Hepatocyte (in vitro differentiated cells): ENCODE measurements at regions not wholly inside any gene's neighbourhood (a gene's known extent, or its start where the extent isn't known, plus 50 kb on each side); places are given as distances from the start of the nearest gene placed in this dataset.

Experiments
- DNase-seq: peaks from one replicate; pipeline ENCODE4 v3.0.0-alpha.2; 2016; ENCODE audit warnings: low spot score
- H2AFZ ChIP-seq: fragments of 200-600 bp; sonication (generic); 2 replicates; pipeline ENCODE4 v1.6.0; 2016; ENCODE audit warnings: antibody characterized with exemption, mild to moderate bottlenecking
- H3K27ac ChIP-seq: fragments of 200-600 bp; sonication (generic); 2 replicates; pipeline ENCODE4 v1.5.1; 2016; ENCODE audit warnings: mild to moderate bottlenecking
- H3K27me3 ChIP-seq: fragments of 200-600 bp; sonication (generic); 2 replicates; pipeline ENCODE4 v1.6.1; 2016
- H3K36me3 ChIP-seq: fragments of 200-600 bp; sonication (generic); replicated peaks from 2 replicates; pipeline ENCODE4 v1.5.1; 2016; ENCODE audit warnings: low read depth; ENCODE audit not compliant: insufficient read depth
- H3K4me1 ChIP-seq: fragments of 200-600 bp; sonication (generic); 2 replicates; pipeline ENCODE4 v1.5.1; 2016; ENCODE audit warnings: mild to moderate bottlenecking, moderate library complexity; ENCODE audit not compliant: insufficient read depth
- H3K4me2 ChIP-seq: fragments of 200-600 bp; sonication (generic); 2 replicates; pipeline ENCODE4 v1.6.0; 2016
- H3K4me3 ChIP-seq: fragments of 200-600 bp; sonication (generic); 2 replicates; pipeline ENCODE4 v1.5.1; 2016; ENCODE audit warnings: mild to moderate bottlenecking
- H3K79me2 ChIP-seq: fragments of 200-600 bp; sonication (generic); 2 replicates; pipeline ENCODE4 v1.6.0; 2017; ENCODE audit warnings: mild to moderate bottlenecking
- H3K9me2 ChIP-seq: fragments of 200-600 bp; sonication (generic); replicated peaks from 2 replicates; pipeline ENCODE4 v1.6.0; 2017; ENCODE audit warnings: mild to moderate bottlenecking; ENCODE audit not compliant: insufficient read depth
- H3K9me3 ChIP-seq: fragments of 200-600 bp; sonication (generic); 2 replicates; pipeline ENCODE4 v1.5.1; 2016; ENCODE audit warnings: low read depth, mild to moderate bottlenecking
- H4K20me1 ChIP-seq: fragments of 200-600 bp; sonication (generic); 2 replicates; pipeline ENCODE4 v1.6.0; 2016; ENCODE audit warnings: mild to moderate bottlenecking; ENCODE audit not compliant: insufficient read depth, poor library complexity, severe bottlenecking
- CTCF ChIP-seq: fragments of 200-600 bp; sonication (generic); IDR thresholded peaks from 2 replicates; pipeline ENCODE4 v1.5.1; 2016; ENCODE audit warnings: antibody characterized with exemption, mild to moderate bottlenecking; ENCODE audit not compliant: poor library complexity
- EZH2 ChIP-seq: fragments of 200-600 bp; sonication (generic); IDR thresholded peaks from 2 replicates; pipeline ENCODE4 v1.6.1; 2016; ENCODE audit warnings: antibody characterized with exemption, mild to moderate bottlenecking, borderline replicate concordance
- EZH2phosphoT487 ChIP-seq: fragments of 200-600 bp; sonication (generic); IDR thresholded peaks from one replicate; pipeline ENCODE4 v1.6.1; 2018; ENCODE audit warnings: antibody characterized with exemption, mild to moderate bottlenecking, low read depth, moderate library complexity; ENCODE audit not compliant: unreplicated experiment, severe bottlenecking
- WGBS: methylation state at CpG from one replicate; pipeline ENCODE4 v1.1.6; 2016; ENCODE audit warnings: low lambda C conversion rate; ENCODE audit errors: missing lambda C conversion rate; 5-methylcytosine and 5-hydroxymethylcytosine counted together

GRCh38 chr2:180125245-180125962 lies 118.3 kb upstream of the CWC22 start:
- WGBS = 31% methylated on average over 13 of the region's 13 CpGs
- H3K4me1 ChIP-seq = no peaks in the 10 kb centered on the region
- no peaks in the 10 kb centered on the region for H3K36me3 ChIP-seq
- H4K20me1 ChIP-seq = no peaks in the 10 kb centered on the region
- no peak overlapping the region for H2AFZ ChIP-seq
- H3K4me2 ChIP-seq = peak overlapping the region; percentile 62
- no peaks in the 10 kb centered on the region for H3K79me2 ChIP-seq
- H3K9me3 ChIP-seq = no peaks in the 10 kb centered on the region
- H3K9me2 ChIP-seq = no peaks in the 10 kb centered on the region
- DNase-seq = peak; percentile 92
- H3K27me3 ChIP-seq = no peaks in the 10 kb centered on the region
- H3K27ac ChIP-seq = no peak overlapping the region
- no peak overlapping the region for H3K4me3 ChIP-seq
- TF ChIP-seq EZH2phosphoT487 (no peak), CTCF (peak; percentile 75)

GRCh38 chr2:180124273-180125139 lies 117.4 kb upstream of the CWC22 start:
- peak; percentile 72 for TF ChIP-seq CTCF
- no peak for TF ChIP-seq EZH2phosphoT487
- H3K27ac ChIP-seq = no peak overlapping the region
- H3K36me3 ChIP-seq = no peaks in the 10 kb centered on the region
- WGBS = 22% methylated on average over 8 of the region's 8 CpGs
- H3K9me3 ChIP-seq = no peaks in the 10 kb centered on the region
- H3K4me3 ChIP-seq = no peak overlapping the region
- H3K27me3 ChIP-seq = no peaks in the 10 kb centered on the region
- no peak overlapping the region for H2AFZ ChIP-seq
- no peaks in the 10 kb centered on the region for H3K9me2 ChIP-seq
- no peaks in the 10 kb centered on the region for H3K79me2 ChIP-seq
- no peaks in the 10 kb centered on the region for H4K20me1 ChIP-seq
- DNase-seq = peak; percentile 62
- no peak overlapping the region for H3K4me2 ChIP-seq
- no peaks in the 10 kb centered on the region for H3K4me1 ChIP-seq

GRCh38 chr2:180122874-180123273 lies 115.8 kb upstream of the CWC22 start:
- 80% methylated on average over 2 of the region's 2 CpGs for WGBS
- Histone ChIP-seq H4K20me1 (no peaks in the 10 kb centered on the region), H3K27ac (no peak overlapping the region)

More at GRCh38 chr2:180122874-180123273, 115.8 kb upstream of the CWC22 start:
- no peak overlapping the region for H3K4me3 ChIP-seq
- no peak overlapping the region for H2AFZ ChIP-seq
- H3K4me2 ChIP-seq = no peak overlapping the region
- no peaks in the 10 kb centered on the region for H3K79me2 ChIP-seq
- H3K36me3 ChIP-seq = no peaks in the 10 kb centered on the region
- no peak for TF ChIP-seq EZH2phosphoT487
- no peak for TF ChIP-seq CTCF
- TF ChIP-seq EZH2 = no peak
- no peaks in the 10 kb centered on the region for H3K4me1 ChIP-seq
- no peaks in the 10 kb centered on the region for H3K27me3 ChIP-seq
- H3K9me2 ChIP-seq = no peaks in the 10 kb centered on the region
- no peaks in the 10 kb centered on the region for H3K9me3 ChIP-seq
- no peak for DNase-seq
